Stimulated activated CD4-positive, alpha-beta T cell treated with anti-CD3 and anti-CD28 coated beads, TNF-alpha, amount 100 ng/mL, for 24 hours (primary cell): ENCODE measurements at regions not wholly inside any gene's neighbourhood (a gene's known extent, or its start where the extent isn't known, plus 50 kb on each side); places are given as distances from the start of the nearest gene placed in this dataset.

ENCODE experiments used
- DNase-seq, 3 experiments: peaks; one replicate each; pipeline ENCODE4 v3.0.0-alpha.2; 2020; ENCODE audit warnings: low read depth in 3 of 3

- no peak for DNase-seq
These were observed 341.1 kb downstream of the BTG1 start for GRCh38 chr12:91804533-91804932.

- DNase-seq = no peak
These were observed 344.6 kb downstream of the BTG1 start for GRCh38 chr12:91801048-91801447.

GRCh38 chr12:91793676-91794075 lies 352.0 kb downstream of the BTG1 start:
- no peak for DNase-seq

- no peak for DNase-seq
These were observed 353.0 kb downstream of the BTG1 start for GRCh38 chr12:91792597-91792996.

GRCh38 chr12:91786499-91787272 lies 359.0 kb downstream of the BTG1 start:
- DNase-seq = no peak

- DNase-seq = no peak
These were observed 359.8 kb downstream of the BTG1 start for GRCh38 chr12:91785655-91786498.

- no peak for DNase-seq
These were observed 364.5 kb downstream of the BTG1 start for GRCh38 chr12:91781114-91781513.

GRCh38 chr12:91778938-91779400 lies 366.7 kb downstream of the BTG1 start:
- peak; percentile 12 to 31 (median 25) for DNase-seq

- no peak for DNase-seq
These were observed 367.4 kb downstream of the BTG1 start for GRCh38 chr12:91778091-91778832.

GRCh38 chr12:91777268-91777992 lies 368.2 kb downstream of the BTG1 start:
- no peak for DNase-seq

- DNase-seq = no peak
These were observed 371.2 kb downstream of the BTG1 start for GRCh38 chr12:91774434-91774921.

- DNase-seq = no peak
These were observed 371.8 kb downstream of the BTG1 start for GRCh38 chr12:91773749-91774429.

GRCh38 chr12:91772411-91772810 lies 373.2 kb downstream of the BTG1 start:
- no peak for DNase-seq

GRCh38 chr12:91769736-91770135 lies 375.9 kb downstream of the BTG1 start:
- no peak for DNase-seq

- DNase-seq = no peak
These were observed 378.4 kb downstream of the BTG1 start for GRCh38 chr12:91767237-91767636.

- DNase-seq = no peak
These were observed 379.2 kb downstream of the BTG1 start for GRCh38 chr12:91766454-91766853.

- DNase-seq = no peak
These were observed 381.8 kb downstream of the BTG1 start for GRCh38 chr12:91763654-91764370.

GRCh38 chr12:91753649-91754048 lies 392.0 kb downstream of the BTG1 start:
- DNase-seq = no peak

GRCh38 chr12:91746976-91747375 lies 398.7 kb downstream of the BTG1 start:
- no peak for DNase-seq

- DNase-seq = no peak
These were observed 401.0 kb downstream of the BTG1 start for GRCh38 chr12:91744597-91744996.
